ENCODE measurements at regions not wholly inside any gene's neighbourhood (a gene's known extent, or its start where the extent isn't known, plus 50 kb on each side); places are given as distances from the start of the nearest gene placed in this dataset.

DNA sequence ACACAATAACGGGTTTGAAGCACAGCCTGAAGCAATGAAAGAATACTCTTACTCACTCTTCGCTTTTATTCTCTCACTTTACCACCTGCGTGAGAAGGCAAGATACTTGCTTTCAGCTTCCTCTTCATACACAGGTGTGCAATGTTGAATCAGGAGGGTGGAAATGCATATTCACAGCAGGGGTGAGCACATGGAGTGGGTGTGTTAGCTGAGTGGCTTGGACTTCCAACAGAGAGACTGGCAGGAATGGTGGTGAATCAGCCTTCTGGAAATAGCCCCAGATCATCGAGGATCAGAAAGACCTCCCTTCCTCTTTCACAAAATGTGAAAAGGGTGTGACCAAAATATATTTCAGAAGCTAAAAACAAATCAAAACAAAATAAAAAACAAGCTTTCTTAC lies 521.2 kb downstream of the STIM2 start:
- Mint-ChIP-seq H3K4me3 (ENCODE audit: unreplicated experiment) (no peak overlapping the region), H3K9me3 (ENCODE audit: unreplicated experiment) (no peaks in the 10 kb centered on the region), H3K27ac (ENCODE audit: unreplicated experiment) (no peak overlapping the region), H3K4me1 (ENCODE audit: low read depth, unreplicated experiment) (no peaks in the 10 kb centered on the region), H3K27me3 (ENCODE audit: unreplicated experiment) (no peaks in the 10 kb centered on the region), H3K36me3 (ENCODE audit: unreplicated experiment) (peaks cover 3% of the 10 kb centered on the region)
- DNase-seq, result no peak
- TF ChIP-seq, protein P1, sequence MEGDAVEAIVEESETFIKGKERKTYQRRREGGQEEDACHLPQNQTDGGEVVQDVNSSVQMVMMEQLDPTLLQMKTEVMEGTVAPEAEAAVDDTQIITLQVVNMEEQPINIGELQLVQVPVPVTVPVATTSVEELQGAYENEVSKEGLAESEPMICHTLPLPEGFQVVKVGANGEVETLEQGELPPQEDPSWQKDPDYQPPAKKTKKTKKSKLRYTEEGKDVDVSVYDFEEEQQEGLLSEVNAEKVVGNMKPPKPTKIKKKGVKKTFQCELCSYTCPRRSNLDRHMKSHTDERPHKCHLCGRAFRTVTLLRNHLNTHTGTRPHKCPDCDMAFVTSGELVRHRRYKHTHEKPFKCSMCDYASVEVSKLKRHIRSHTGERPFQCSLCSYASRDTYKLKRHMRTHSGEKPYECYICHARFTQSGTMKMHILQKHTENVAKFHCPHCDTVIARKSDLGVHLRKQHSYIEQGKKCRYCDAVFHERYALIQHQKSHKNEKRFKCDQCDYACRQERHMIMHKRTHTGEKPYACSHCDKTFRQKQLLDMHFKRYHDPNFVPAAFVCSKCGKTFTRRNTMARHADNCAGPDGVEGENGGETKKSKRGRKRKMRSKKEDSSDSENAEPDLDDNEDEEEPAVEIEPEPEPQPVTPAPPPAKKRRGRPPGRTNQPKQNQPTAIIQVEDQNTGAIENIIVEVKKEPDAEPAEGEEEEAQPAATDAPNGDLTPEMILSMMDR (IDR thresholded peaks at IDR 0.05; ENCODE audit: partially characterized antibody, unreplicated experiment), result no peak

DNA sequence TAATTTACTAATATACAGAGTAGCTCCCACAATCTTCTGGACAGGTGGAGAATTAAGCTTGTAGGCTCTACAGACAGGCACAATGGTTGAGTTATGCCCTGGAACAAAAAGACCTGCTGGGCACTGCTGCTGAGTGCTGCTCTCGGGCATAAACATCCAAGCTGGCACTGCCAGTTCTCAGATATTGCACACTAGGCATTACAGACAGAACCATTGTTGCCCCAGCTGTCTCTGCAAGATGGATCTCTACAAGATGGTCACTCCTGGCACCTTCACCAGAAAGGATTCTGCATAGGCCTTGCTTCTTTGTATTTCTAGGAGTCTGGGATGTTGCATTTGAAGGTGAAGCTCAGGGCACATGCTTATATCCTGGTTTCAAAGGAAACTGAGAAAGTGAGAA lies 527.1 kb downstream of the STIM2 start:
- Mint-ChIP-seq H3K4me3 (ENCODE audit: unreplicated experiment) (no peak overlapping the region), H3K27ac (ENCODE audit: unreplicated experiment) (no peak overlapping the region), H3K27me3 (ENCODE audit: unreplicated experiment) (no peaks in the 10 kb centered on the region), H3K36me3 (ENCODE audit: unreplicated experiment) (no peaks in the 10 kb centered on the region), H3K9me3 (ENCODE audit: unreplicated experiment) (no peaks in the 10 kb centered on the region), H3K4me1 (ENCODE audit: low read depth, unreplicated experiment) (no peaks in the 10 kb centered on the region)
- TF ChIP-seq, protein P1 (IDR thresholded peaks at IDR 0.05; ENCODE audit: partially characterized antibody, unreplicated experiment), result no peak
- DNase-seq, result no peak

DNA sequence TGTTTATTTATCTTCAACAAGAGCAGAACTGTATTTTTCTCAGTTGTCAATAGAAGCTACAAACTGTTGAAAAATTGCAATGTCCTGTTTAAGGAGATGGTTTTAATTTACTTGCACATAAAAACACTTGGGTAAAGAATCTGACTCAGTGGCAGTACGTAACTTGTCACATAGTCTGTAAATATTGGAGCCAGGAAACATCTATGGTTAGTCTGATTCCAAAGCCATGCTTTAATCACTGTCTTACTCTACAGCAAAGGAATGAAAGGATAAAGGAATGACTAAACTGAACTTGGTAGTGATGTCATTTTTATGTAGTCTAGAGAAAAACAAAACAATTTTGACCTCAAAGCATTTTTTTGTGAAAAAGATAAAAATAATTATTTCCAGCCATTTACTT lies 537.2 kb downstream of the STIM2 start:
- peaks cover 3% of the 10 kb centered on the region for H3K9me3 Mint-ChIP-seq (ENCODE audit: unreplicated experiment)
- no peak overlapping the region for H3K27ac Mint-ChIP-seq (ENCODE audit: unreplicated experiment)
- peaks cover 7% of the 10 kb centered on the region for H3K36me3 Mint-ChIP-seq (ENCODE audit: unreplicated experiment)
- TF ChIP-seq, protein P1 (IDR thresholded peaks at IDR 0.05; ENCODE audit: partially characterized antibody, unreplicated experiment), result no peak
- no peak for DNase-seq
- H3K27me3 Mint-ChIP-seq (ENCODE audit: unreplicated experiment), result no peaks in the 10 kb centered on the region
- no peak overlapping the region for H3K4me3 Mint-ChIP-seq (ENCODE audit: unreplicated experiment)
- no peaks in the 10 kb centered on the region for H3K4me1 Mint-ChIP-seq (ENCODE audit: low read depth, unreplicated experiment)

DNA sequence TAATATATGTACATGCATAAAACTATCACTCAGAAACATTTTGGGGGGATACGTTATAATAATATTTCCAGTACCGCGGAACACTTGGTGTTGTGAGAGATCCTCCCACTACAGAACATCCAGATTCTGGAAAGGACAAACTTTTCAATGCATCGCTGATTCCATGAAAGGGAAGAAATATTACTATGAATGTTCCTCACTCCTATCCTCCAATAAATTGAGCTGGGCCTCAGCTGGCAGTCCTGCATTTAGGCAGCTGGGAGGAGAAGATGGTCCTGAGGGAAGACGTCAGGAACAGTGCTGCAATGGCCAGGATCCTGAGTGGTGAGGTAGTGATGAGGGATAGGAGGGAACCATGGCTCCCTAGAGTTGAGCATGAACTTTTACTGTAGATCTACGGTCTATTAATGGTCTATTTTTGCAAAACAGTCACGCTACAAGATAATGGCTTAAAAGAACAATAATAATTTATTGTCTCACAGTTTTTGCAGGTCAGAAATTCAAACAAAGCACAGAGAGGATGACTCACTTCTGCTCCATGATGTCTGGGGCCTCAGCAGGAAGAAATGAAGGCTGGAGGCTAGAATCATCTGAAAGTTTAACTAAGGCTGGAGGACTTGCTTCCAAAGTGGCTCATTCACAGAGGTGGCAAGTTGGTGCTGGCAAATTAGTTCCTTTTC lies 538.1 kb downstream of the STIM2 start:
- Mint-ChIP-seq H3K4me1 (ENCODE audit: low read depth, unreplicated experiment) (no peaks in the 10 kb centered on the region), H3K36me3 (ENCODE audit: unreplicated experiment) (peaks cover 7% of the 10 kb centered on the region), H3K4me3 (ENCODE audit: unreplicated experiment) (no peak overlapping the region), H3K27ac (ENCODE audit: unreplicated experiment) (no peak overlapping the region), H3K9me3 (ENCODE audit: unreplicated experiment) (peaks cover 3% of the 10 kb centered on the region), H3K27me3 (ENCODE audit: unreplicated experiment) (no peaks in the 10 kb centered on the region)
- no peak for DNase-seq
- TF ChIP-seq, protein P1 (IDR thresholded peaks at IDR 0.05; ENCODE audit: partially characterized antibody, unreplicated experiment), result no peak

DNA sequence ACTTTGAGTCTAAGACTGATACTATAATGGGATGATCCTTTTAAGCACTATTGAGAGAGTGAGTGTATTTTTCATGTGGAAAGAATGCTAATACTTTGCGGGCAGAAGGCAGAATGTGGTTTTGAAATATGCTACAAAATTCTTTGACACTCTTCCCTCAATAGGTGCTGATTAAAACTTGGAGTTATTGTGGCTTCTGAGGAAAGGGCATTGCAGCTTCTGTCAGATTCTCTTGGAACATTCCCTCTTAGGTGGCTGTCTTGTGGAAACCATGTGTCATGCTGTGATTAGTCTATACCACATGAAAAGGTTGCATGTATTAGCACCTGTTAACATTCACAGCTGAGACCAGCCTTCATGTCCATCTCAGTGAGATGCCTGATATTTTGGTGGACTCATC lies 547.0 kb downstream of the STIM2 start:
- DNase-seq, result no peak
- no peak overlapping the region for H3K27ac Mint-ChIP-seq (ENCODE audit: unreplicated experiment)
- TF ChIP-seq, protein P1 (IDR thresholded peaks at IDR 0.05; ENCODE audit: partially characterized antibody, unreplicated experiment), result no peak
- no peak overlapping the region for H3K4me3 Mint-ChIP-seq (ENCODE audit: unreplicated experiment)
- peaks cover 1% of the 10 kb centered on the region for H3K4me1 Mint-ChIP-seq (ENCODE audit: low read depth, unreplicated experiment)
- no peaks in the 10 kb centered on the region for H3K27me3 Mint-ChIP-seq (ENCODE audit: unreplicated experiment)
- H3K9me3 Mint-ChIP-seq (ENCODE audit: unreplicated experiment), result no peaks in the 10 kb centered on the region
- H3K36me3 Mint-ChIP-seq (ENCODE audit: unreplicated experiment), result peaks cover 4% of the 10 kb centered on the region

Measured in glutamatergic neuron (in vitro differentiated cells).